ENCODE measurements at regions not wholly inside any gene's neighbourhood (a gene's known extent, or its start where the extent isn't known, plus 50 kb on each side); places are given as distances from the start of the nearest gene placed in this dataset.

DNA sequence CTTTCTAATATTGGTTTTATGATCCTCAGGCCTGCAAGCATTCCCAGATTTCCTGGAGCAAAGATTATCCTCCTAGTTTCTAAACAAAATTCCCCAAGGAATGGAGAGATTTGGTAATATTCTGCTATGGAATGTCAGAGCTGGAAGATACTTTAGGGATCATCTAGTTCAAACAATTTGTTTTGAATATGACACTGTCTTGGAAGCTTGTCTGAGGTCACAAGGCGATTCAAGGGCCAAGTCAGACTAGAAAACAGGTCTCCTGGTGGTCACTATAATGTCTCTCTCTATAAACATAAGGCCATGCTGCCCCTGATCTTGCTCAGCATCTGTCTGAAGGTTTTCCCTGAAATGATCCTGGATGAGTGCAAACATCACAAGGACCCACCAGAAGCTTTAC lies 143.4 kb upstream of the BCL6 start:
- no peak for TF ChIP-seq CREM (CRISPR knock-in tag; IDR thresholded peaks at IDR 0.05)
- TF ChIP-seq, protein P1, sequence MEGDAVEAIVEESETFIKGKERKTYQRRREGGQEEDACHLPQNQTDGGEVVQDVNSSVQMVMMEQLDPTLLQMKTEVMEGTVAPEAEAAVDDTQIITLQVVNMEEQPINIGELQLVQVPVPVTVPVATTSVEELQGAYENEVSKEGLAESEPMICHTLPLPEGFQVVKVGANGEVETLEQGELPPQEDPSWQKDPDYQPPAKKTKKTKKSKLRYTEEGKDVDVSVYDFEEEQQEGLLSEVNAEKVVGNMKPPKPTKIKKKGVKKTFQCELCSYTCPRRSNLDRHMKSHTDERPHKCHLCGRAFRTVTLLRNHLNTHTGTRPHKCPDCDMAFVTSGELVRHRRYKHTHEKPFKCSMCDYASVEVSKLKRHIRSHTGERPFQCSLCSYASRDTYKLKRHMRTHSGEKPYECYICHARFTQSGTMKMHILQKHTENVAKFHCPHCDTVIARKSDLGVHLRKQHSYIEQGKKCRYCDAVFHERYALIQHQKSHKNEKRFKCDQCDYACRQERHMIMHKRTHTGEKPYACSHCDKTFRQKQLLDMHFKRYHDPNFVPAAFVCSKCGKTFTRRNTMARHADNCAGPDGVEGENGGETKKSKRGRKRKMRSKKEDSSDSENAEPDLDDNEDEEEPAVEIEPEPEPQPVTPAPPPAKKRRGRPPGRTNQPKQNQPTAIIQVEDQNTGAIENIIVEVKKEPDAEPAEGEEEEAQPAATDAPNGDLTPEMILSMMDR (IDR thresholded peaks at IDR 0.05), result no peak
- TF ChIP-seq, protein P2, sequence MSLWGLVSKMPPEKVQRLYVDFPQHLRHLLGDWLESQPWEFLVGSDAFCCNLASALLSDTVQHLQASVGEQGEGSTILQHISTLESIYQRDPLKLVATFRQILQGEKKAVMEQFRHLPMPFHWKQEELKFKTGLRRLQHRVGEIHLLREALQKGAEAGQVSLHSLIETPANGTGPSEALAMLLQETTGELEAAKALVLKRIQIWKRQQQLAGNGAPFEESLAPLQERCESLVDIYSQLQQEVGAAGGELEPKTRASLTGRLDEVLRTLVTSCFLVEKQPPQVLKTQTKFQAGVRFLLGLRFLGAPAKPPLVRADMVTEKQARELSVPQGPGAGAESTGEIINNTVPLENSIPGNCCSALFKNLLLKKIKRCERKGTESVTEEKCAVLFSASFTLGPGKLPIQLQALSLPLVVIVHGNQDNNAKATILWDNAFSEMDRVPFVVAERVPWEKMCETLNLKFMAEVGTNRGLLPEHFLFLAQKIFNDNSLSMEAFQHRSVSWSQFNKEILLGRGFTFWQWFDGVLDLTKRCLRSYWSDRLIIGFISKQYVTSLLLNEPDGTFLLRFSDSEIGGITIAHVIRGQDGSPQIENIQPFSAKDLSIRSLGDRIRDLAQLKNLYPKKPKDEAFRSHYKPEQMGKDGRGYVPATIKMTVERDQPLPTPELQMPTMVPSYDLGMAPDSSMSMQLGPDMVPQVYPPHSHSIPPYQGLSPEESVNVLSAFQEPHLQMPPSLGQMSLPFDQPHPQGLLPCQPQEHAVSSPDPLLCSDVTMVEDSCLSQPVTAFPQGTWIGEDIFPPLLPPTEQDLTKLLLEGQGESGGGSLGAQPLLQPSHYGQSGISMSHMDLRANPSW (CRISPR knock-in tag; conservative IDR thresholded peaks at IDR 0.05; ENCODE audit: low read depth), result no peak
- TF ChIP-seq, protein P3, sequence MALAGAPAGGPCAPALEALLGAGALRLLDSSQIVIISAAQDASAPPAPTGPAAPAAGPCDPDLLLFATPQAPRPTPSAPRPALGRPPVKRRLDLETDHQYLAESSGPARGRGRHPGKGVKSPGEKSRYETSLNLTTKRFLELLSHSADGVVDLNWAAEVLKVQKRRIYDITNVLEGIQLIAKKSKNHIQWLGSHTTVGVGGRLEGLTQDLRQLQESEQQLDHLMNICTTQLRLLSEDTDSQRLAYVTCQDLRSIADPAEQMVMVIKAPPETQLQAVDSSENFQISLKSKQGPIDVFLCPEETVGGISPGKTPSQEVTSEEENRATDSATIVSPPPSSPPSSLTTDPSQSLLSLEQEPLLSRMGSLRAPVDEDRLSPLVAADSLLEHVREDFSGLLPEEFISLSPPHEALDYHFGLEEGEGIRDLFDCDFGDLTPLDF (CRISPR knock-in tag; IDR thresholded peaks at IDR 0.05), result no peak
- TF ChIP-seq TP53 (CRISPR knock-in tag; IDR thresholded peaks at IDR 0.05), result no peak
- TF ChIP-seq GABPB1 (CRISPR knock-in tag; IDR thresholded peaks at IDR 0.05), result no peak
- no peak for TF ChIP-seq RORB (CRISPR knock-in tag; IDR thresholded peaks at IDR 0.05)
- TF ChIP-seq, protein P4, sequence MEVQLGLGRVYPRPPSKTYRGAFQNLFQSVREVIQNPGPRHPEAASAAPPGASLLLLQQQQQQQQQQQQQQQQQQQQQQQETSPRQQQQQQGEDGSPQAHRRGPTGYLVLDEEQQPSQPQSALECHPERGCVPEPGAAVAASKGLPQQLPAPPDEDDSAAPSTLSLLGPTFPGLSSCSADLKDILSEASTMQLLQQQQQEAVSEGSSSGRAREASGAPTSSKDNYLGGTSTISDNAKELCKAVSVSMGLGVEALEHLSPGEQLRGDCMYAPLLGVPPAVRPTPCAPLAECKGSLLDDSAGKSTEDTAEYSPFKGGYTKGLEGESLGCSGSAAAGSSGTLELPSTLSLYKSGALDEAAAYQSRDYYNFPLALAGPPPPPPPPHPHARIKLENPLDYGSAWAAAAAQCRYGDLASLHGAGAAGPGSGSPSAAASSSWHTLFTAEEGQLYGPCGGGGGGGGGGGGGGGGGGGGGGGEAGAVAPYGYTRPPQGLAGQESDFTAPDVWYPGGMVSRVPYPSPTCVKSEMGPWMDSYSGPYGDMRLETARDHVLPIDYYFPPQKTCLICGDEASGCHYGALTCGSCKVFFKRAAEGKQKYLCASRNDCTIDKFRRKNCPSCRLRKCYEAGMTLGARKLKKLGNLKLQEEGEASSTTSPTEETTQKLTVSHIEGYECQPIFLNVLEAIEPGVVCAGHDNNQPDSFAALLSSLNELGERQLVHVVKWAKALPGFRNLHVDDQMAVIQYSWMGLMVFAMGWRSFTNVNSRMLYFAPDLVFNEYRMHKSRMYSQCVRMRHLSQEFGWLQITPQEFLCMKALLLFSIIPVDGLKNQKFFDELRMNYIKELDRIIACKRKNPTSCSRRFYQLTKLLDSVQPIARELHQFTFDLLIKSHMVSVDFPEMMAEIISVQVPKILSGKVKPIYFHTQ (CRISPR knock-in tag; IDR thresholded peaks at IDR 0.05), result no peak
- TF ChIP-seq, protein P5, sequence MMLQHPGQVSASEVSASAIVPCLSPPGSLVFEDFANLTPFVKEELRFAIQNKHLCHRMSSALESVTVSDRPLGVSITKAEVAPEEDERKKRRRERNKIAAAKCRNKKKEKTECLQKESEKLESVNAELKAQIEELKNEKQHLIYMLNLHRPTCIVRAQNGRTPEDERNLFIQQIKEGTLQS (CRISPR knock-in tag; conservative IDR thresholded peaks at IDR 0.05), result no peak
- no peak for TF ChIP-seq NR1H2 (CRISPR knock-in tag; IDR thresholded peaks at IDR 0.05)
- TF ChIP-seq, protein P6, sequence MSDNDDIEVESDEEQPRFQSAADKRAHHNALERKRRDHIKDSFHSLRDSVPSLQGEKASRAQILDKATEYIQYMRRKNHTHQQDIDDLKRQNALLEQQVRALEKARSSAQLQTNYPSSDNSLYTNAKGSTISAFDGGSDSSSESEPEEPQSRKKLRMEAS (CRISPR knock-in tag; IDR thresholded peaks at IDR 0.05), result no peak
- TF ChIP-seq ZNF138 (CRISPR knock-in tag; conservative IDR thresholded peaks at IDR 0.05), result no peak

Data from WTC11 (cell line).